ENCODE measurements at regions not wholly inside any gene's neighbourhood (a gene's known extent, or its start where the extent isn't known, plus 50 kb on each side); places are given as distances from the start of the nearest gene placed in this dataset.

GRCh38 chr18:62448426-62448825 lies 74.4 kb upstream of the ZCCHC2 start (continued):
- TF ChIP-seq YY1 (IDR thresholded peaks at IDR 0.05; ENCODE audit: low read depth, low read length) (no peak), BCL11A (IDR thresholded peaks at IDR 0.05; ENCODE audit: low read depth in 2 of 2, low read length in 2 of 2) (no peak), EGR1 (IDR thresholded peaks at IDR 0.05; ENCODE audit: borderline replicate concordance, low read depth, low read length) (no peak), NANOG (IDR thresholded peaks at IDR 0.05; ENCODE audit: insufficient read depth, low read depth, low read length, poor library complexity, severe bottlenecking) (no peak), TAF7 (optimal IDR thresholded peaks at IDR 0.05; ENCODE audit: borderline replicate concordance, low read depth, low read length) (no peak)
